Astrocyte (in vitro differentiated cells and primary cell): ENCODE measurements at regions not wholly inside any gene's neighbourhood (a gene's known extent, or its start where the extent isn't known, plus 50 kb on each side); places are given as distances from the start of the nearest gene placed in this dataset.

ENCODE experiments used
- DNase-seq: peaks from one replicate; pipeline ENCODE4 v3.0.0-alpha.2; 2010; ENCODE audit warnings: low read depth
- FAIRE-seq: peaks from 2 replicates; lab custom pipeline; 2011; peaks lifted over from hg19 to GRCh38; lab: Jason Lieb, UNC
- H2AFZ ChIP-seq: 2 replicates; pipeline ENCODE4 v1.6.0; 2012; ENCODE audit warnings: low read depth, low read length, inconsistent platforms
- H3K27ac ChIP-seq: 2 replicates; pipeline ENCODE4 v1.5.1; 2011; ENCODE audit warnings: low read depth, low read length, inconsistent platforms
- H3K27me3 ChIP-seq: 2 replicates; pipeline ENCODE4 v1.6.0; 2011; ENCODE audit warnings: low read length, inconsistent platforms; ENCODE audit not compliant: insufficient read depth
- H3K36me3 ChIP-seq: 2 replicates; pipeline ENCODE4 v1.5.1; 2011; ENCODE audit warnings: low read length, inconsistent platforms; ENCODE audit not compliant: insufficient read depth
- H3K4me1 ChIP-seq: 2 replicates; pipeline ENCODE4 v1.5.1; 2011; ENCODE audit warnings: low read length, inconsistent platforms; ENCODE audit not compliant: insufficient read depth
- H3K4me2 ChIP-seq: 2 replicates; pipeline ENCODE4 v1.6.0; 2012; ENCODE audit warnings: low read length, inconsistent platforms
- H3K4me3 ChIP-seq: 2 replicates; pipeline ENCODE4 v1.5.1; 2011; ENCODE audit warnings: low read depth, mild to moderate bottlenecking, low read length, inconsistent platforms; ENCODE audit not compliant: insufficient read depth
- H3K79me2 ChIP-seq: 2 replicates; pipeline ENCODE4 v1.6.0; 2012; ENCODE audit warnings: mild to moderate bottlenecking, low read length, inconsistent platforms; ENCODE audit not compliant: insufficient read depth
- H3K9ac ChIP-seq: 2 replicates; pipeline ENCODE4 v1.6.0; 2012; ENCODE audit warnings: mild to moderate bottlenecking, low read length, inconsistent platforms
- H3K9me3 ChIP-seq: 2 replicates; pipeline ENCODE4 v1.5.1; 2012; ENCODE audit warnings: low read depth, mild to moderate bottlenecking, low read length, inconsistent platforms; ENCODE audit not compliant: insufficient read depth
- H4K20me1 ChIP-seq: 2 replicates; pipeline ENCODE4 v1.6.0; 2012; ENCODE audit warnings: low read length, inconsistent platforms; ENCODE audit not compliant: insufficient read depth
- H3K27ac Mint-ChIP-seq: one replicate; pipeline ENCODE4 v1.8.0; 2021; ENCODE audit warnings: mild to moderate bottlenecking, mixed read lengths; ENCODE audit not compliant: unreplicated experiment
- H3K27me3 Mint-ChIP-seq: one replicate; pipeline ENCODE4 v1.8.0; 2021; ENCODE audit warnings: low read depth, mixed read lengths; ENCODE audit not compliant: unreplicated experiment
- H3K36me3 Mint-ChIP-seq: one replicate; pipeline ENCODE4 v1.8.0; 2021; ENCODE audit warnings: low read depth, mixed read lengths; ENCODE audit not compliant: unreplicated experiment
- H3K4me1 Mint-ChIP-seq: one replicate; pipeline ENCODE4 v1.8.0; 2021; ENCODE audit warnings: low read depth, mixed read lengths; ENCODE audit not compliant: unreplicated experiment
- H3K4me3 Mint-ChIP-seq: one replicate; pipeline ENCODE4 v1.8.0; 2021; ENCODE audit warnings: mild to moderate bottlenecking, moderate library complexity, mixed read lengths; ENCODE audit not compliant: unreplicated experiment
- H3K9me3 Mint-ChIP-seq: one replicate; pipeline ENCODE4 v1.8.0; 2021; ENCODE audit warnings: mild to moderate bottlenecking, mixed read lengths; ENCODE audit not compliant: unreplicated experiment
- CTCF ChIP-seq: IDR thresholded peaks from 2 replicates; pipeline ENCODE4 v1.5.1; 2011; ENCODE audit warnings: low read depth, mild to moderate bottlenecking, inconsistent platforms, low read length, moderate library complexity; ENCODE audit not compliant: insufficient read depth
- EZH2 ChIP-seq: IDR thresholded peaks from 2 replicates; pipeline ENCODE4 v1.6.1; 2012; ENCODE audit warnings: mild to moderate bottlenecking, low read length, inconsistent platforms; ENCODE audit not compliant: insufficient read depth

DNA sequence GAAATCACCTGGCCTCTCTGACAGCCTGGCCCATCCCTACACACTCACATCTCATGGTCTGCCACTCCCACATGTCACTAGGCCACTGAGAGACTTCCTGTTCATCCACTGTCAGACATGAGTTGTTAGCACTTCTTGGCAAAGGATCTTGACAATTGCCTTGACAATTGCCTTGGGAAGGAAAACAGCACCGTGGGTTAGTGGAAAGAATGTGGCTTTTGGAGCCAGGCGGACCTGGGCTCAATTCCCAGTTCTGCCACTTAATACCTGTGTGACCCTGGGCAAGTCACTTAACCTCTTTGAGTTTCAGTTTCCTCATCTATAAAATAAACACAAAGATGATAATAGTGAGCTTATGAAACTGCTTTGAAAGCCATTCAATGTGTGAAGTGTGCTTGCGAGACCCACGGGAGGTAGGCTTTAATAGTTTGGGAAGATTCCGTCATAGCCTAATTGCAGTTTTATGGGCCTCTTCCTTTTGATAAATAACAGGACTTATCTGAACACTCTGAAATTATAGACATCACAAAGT lies 250.4 kb downstream of the C12orf75 start:
- no peak overlapping the region for H3K4me3 Mint-ChIP-seq

DNA sequence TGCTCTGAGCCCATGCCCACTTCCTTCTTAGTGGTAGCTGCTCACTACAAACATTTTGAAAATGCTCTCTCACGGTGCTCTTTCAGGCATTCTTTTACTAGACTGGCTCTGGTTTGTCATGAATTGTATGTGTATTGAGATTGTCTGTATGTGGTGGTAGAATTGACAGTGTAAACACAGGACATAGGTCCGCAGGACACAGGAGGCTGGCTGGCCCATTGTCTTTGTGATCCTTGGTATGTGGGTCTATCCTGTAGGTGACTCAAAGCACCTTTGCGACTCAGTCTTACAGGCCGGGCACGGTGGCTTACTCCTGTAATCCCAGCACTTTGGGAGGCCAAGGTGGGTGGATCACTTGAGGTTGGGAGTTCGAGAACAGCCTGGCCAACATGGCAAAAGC lies 250.9 kb downstream of the C12orf75 start:
- Histone ChIP-seq H3K27me3 (no peaks in the 10 kb centered on the region), H3K4me2 (no peak overlapping the region), H3K79me2 (no peaks in the 10 kb centered on the region), H2AFZ (no peak overlapping the region), H4K20me1 (no peaks in the 10 kb centered on the region), H3K4me3 (no peak overlapping the region), H3K9ac (no peak overlapping the region), H3K4me1 (no peaks in the 10 kb centered on the region), H3K36me3 (no peaks in the 10 kb centered on the region), H3K9me3 (no peaks in the 10 kb centered on the region), H3K27ac (no peak overlapping the region)
- TF ChIP-seq CTCF (no peak), EZH2 (no peak)
- DNase-seq: no peak
- Mint-ChIP-seq H3K36me3 (no peaks in the 10 kb centered on the region), H3K27ac (no peak overlapping the region), H3K9me3 (no peaks in the 10 kb centered on the region), H3K4me1 (peaks cover 2% of the 10 kb centered on the region), H3K27me3 (no peaks in the 10 kb centered on the region), H3K4me3 (no peak overlapping the region)
- FAIRE-seq: no peak

More for the DNA sequence above, 250.4 kb downstream of the C12orf75 start:
- Histone ChIP-seq H3K27ac (no peak overlapping the region), H3K79me2 (no peaks in the 10 kb centered on the region), H3K9ac (no peak overlapping the region), H3K4me2 (no peak overlapping the region), H3K9me3 (no peaks in the 10 kb centered on the region), H2AFZ (no peak overlapping the region), H3K4me1 (no peaks in the 10 kb centered on the region), H4K20me1 (no peaks in the 10 kb centered on the region), H3K27me3 (no peaks in the 10 kb centered on the region), H3K4me3 (no peak overlapping the region), H3K36me3 (no peaks in the 10 kb centered on the region)
- Mint-ChIP-seq H3K27ac (no peak overlapping the region), H3K9me3 (no peaks in the 10 kb centered on the region), H3K36me3 (no peaks in the 10 kb centered on the region), H3K27me3 (peaks cover 4% of the 10 kb centered on the region), H3K4me1 (peaks cover 3% of the 10 kb centered on the region)
- DNase-seq (no peak), FAIRE-seq (no peak)
- TF ChIP-seq CTCF (no peak), EZH2 (no peak)

GRCh38 chr12:105585107-105585506 lies 254.6 kb downstream of the C12orf75 start:
- no peaks in the 10 kb centered on the region for H3K9me3 Mint-ChIP-seq
- no peak for TF ChIP-seq EZH2
- no peak for TF ChIP-seq CTCF

More at GRCh38 chr12:105585107-105585506, 254.6 kb downstream of the C12orf75 start:
- no peak overlapping the region for H3K27ac Mint-ChIP-seq
- no peaks in the 10 kb centered on the region for H3K4me1 ChIP-seq
- H3K9ac ChIP-seq: no peak overlapping the region
- peaks cover 2% of the 10 kb centered on the region for H3K4me1 Mint-ChIP-seq
- H3K36me3 ChIP-seq: no peaks in the 10 kb centered on the region
- H3K27me3 Mint-ChIP-seq: no peaks in the 10 kb centered on the region
- H3K27me3 ChIP-seq: no peaks in the 10 kb centered on the region
- H3K27ac ChIP-seq: no peak overlapping the region
- H3K9me3 ChIP-seq: no peaks in the 10 kb centered on the region
- H4K20me1 ChIP-seq: no peaks in the 10 kb centered on the region
- FAIRE-seq (no peak), DNase-seq (no peak)
- no peaks in the 10 kb centered on the region for H3K36me3 Mint-ChIP-seq
- H3K4me3 ChIP-seq: no peak overlapping the region
- H3K79me2 ChIP-seq: no peaks in the 10 kb centered on the region
- H2AFZ ChIP-seq: no peak overlapping the region
- no peak overlapping the region for H3K4me3 Mint-ChIP-seq
- no peak overlapping the region for H3K4me2 ChIP-seq
